NCI-H524 treated with DMSO at 0.1 percent for 48 hours (cell line): ENCODE measurements at regions not wholly inside any gene's neighbourhood (a gene's known extent, or its start where the extent isn't known, plus 50 kb on each side); places are given as distances from the start of the nearest gene placed in this dataset.
"Not testable (repeated sequence)": the region's sequence is repeated elsewhere in the genome, so short reads cannot be mapped to it uniquely, and the experiment has no call there.

Experiments used
- DNase-seq: peaks from one replicate; lab custom pipeline; 2025; lab: John Stamatoyannopoulos, UW

DNA sequence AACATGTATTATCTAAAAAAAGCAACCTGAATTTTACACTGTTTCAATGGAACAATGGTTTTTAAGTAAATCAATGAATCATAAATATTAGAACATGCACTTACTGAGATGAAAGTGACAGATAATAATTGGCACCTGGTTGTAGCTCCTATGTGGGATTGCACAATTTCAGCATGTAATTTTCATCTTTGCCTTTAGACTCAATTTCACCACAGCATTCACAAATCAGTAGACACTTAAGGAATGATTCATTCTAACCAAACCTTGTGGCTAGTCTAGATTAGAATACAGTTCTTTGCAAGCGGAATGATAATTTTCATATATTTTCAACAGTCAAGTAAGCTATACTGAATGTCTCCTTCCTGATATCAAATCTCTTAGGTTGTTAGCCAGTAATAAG is 853.4 kb downstream of the KCNT2 start:
- no peak for DNase-seq

- DNase-seq, result no peak
Measured at GRCh38 chr1:195754303-195754702, 853.9 kb downstream of the KCNT2 start.

- DNase-seq, result no peak
Measured at GRCh38 chr1:195748969-195749368, 859.3 kb downstream of the KCNT2 start.

DNA sequence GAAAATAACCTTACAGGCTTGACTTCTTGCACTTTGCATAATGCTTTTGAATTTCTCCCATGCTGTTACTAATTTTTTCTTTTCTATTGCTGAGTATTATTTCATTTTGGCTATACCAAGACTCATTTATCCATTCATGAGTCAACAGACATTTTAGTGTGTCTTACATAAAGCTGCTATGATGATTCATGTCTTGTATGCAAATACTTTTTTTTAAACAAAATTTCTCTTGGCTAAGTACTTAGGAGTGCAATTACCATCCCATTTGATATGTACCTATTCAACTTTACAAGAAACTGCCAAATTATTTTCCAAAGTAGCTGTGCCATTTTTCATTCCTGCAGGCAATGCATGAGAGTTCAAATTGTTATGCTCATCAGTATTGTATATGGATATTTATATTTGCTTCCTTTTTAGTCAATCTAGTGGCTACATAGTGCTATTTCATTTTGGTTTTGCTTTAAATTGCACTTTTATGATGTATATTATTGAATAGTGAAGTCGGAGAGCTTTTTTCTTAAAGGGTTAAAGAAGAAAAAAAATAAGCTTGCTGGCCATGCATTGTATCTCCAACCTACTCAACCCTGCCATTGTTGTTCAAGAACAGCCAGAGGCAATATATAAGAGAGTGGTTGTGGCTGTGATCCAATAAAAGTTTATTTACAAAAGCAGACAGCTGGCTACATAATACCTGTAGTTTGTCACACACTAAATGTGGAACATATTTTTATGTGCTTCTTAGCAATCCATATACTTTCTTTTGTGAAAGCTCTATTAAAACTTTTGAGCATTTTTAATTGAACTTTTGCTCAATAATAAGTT is 862.8 kb downstream of the KCNT2 start:
- DNase-seq, result no peak

DNA sequence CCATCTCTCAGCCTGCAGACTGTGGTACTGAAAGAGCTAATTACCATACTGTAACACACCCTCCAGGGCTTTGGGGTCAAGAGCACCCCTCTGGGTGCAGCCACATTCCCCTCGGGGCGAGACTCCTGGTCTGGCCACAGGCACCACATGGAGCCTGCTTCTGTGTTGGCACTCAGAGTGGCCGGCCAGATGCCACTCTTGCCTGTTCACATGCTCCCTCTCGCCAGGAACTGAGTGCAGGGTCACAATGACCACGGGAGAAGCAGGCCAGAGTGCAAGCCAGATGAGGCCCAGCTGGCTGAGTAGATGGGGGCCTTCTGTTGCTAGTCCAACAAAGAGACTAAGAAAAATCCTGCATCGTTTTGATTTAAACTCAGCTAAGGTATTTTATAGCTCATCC is 864.0 kb downstream of the KCNT2 start:
- no peak for DNase-seq

DNA sequence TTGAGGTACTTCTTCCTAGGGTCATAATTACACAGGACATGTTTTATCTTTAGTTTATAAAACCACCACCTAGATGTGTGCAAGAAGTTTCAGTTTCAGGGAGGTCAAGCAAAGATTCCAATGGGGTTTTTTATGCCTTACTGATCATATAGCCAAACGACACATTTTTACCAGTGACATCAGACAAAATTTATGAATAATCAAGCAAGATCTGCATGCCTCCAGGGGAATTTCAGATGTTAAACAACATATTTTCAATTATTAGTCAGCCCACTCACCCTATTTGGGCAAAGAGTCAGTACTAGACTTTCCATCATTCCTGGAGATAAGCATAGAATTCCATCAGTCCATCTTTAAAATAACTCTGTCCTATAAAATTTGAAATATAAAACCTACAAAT is 867.4 kb downstream of the KCNT2 start:
- no peak for DNase-seq

DNA sequence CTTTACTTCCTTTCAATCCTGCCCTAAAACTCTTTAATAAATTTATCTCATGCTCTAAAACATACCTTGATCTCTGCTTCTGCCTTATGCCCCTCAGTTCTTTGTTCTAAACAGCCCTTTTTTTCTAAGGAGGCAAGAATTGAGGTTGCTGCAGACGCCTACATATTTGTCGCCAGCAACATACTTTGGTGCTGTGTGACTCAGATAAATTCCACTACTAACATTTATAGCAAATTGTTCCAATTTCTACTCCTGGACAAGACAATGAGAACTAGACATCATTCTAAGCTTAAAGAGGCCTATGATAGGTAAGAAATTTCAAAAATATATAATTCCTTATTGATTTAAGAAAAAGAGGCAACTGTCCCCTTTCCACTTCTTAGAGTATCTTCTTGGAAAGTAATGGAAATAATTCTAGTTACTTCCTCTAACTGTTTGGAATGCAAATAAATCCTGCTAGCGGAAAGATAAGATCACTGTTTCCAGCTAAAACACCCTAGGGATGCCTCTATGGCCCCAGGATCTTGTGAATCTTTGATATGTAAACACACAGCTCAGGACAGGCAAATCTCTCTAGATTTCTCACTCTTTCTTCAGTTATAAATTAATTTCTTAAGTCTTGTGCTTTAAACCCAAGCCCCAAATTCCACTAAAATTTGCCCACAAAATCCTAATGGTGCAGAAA is 869.1 kb downstream of the KCNT2 start:
- no peak for DNase-seq

DNA sequence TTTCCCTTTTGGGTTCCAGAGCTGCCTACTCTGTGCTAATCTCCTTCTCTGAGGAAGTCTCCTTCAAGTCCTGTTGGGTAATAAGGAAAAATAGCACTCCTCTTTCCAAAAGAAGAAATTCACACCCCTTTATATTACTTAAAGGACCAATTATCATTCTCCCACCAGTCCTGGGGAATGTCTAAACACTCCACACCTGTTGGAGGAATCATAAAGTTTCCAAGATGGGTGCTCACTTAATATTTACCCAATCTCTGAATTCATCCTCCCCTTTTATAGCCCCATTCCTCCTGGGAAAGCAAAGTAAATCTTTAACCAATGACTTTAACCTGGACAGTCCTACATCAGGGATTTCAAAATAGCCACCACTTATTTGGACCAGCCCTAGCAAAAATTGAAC is 873.1 kb downstream of the KCNT2 start:
- DNase-seq, result no peak

- no peak for DNase-seq
Measured at GRCh38 chr1:195733826-195734225, 874.4 kb downstream of the KCNT2 start.

DNA sequence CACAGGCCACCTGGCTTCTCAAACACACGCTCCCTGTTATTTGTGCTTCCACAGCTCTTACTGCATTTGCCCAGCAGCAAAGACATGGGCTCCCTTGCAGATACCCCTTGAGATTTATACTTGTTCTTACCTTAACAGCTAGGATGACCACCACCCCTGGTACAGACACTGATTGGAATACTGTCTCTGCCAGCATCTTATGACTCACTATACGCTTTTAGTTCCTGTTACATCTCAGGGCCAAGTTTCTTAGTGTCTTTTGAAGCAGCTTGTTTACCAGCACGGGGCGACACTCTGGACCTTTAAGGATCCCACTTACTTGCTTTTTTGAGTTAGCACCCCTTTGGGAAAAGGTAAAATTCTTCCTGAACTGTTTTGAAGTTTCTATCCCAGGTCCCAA is 874.8 kb downstream of the KCNT2 start:
- no peak for DNase-seq

GRCh38 chr1:195731385-195731784 is 876.9 kb downstream of the KCNT2 start:
- no peak for DNase-seq

DNA sequence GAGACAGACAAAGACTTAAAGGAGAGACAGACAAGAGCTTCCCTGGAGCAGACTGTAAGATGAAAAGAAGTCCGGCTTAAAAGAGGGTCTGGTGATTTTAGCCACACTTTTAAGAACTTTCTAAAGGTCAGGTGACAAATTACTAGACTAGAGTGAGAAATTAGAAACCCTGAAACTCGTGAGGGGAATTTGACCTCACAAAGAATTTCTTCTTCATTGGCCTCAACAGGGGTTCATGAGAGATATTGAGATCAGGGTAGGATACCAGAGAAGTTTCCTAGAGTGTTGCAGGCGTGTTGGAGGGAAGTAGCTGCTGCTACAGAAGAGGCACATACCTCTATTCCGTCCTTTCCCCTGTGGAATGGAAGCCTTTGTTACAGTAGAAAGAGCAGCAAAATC is 884.4 kb downstream of the KCNT2 start:
- DNase-seq, result no peak

DNA sequence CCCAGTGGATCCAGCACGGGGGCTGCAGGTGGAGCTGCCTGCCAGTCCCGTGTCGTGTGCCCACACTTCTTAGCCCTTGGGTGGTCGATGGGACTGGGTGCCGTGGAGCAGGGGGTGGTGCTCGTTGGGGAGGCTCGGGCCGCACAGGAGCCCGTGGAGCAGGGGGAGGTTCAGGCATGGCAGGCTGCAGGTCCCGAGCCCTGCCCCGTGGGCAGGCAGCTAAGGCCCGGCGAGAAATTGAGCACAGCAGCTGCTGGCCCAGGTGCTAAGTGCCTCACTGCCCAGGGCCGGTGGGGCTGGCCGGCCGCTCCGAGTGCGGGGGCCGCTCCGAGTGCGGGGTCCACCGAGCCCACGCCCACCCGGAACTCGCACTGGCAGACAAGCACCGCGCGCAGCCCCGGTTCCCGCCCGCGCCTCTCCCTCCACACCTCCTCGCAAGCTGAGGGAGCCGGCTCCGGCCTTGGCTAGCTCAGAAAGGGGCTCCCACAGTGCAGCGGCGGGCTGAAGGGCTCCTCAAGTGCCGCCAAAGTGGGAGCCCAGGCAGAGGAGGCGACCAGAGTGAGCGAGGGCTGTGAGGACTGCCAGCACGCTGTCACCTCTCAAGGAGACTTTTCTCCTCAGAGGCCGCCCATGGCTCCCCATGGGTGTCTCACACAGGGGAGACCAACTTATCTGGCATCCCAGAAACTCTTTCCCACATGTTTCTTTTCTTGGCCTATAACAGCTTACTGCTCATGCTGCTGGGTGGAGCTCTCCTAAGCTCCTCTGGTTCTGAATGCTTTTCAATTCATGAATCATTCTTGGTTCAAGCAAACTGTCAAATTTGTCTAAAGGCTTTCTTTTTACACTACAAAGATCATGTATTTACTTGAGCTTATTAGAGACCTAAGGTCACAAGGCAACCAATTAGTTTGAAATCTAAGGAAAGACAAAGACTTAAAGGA is 885.1 kb downstream of the KCNT2 start:
- not testable (repeated sequence) for DNase-seq

DNA sequence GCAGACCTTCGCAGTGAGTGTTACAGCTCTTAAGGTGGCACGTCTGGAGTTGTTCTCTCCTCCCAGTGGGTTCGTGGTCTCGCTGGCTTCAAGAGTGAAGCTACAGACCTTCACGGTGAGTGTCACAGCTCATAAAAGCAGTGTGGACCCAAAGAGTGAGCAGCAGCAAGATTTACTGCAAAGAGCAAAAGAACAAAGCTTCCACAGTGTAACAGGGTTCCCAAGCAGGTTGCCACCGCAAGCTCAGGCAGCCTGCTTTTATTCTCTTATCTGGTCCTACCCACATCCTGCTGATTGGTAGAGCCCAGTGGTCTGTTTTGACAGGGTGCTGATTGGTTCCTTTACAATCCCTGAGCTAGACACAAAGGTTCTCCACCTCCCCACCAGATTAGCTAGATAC is 886.1 kb downstream of the KCNT2 start:
- DNase-seq, result not testable (repeated sequence)

DNA sequence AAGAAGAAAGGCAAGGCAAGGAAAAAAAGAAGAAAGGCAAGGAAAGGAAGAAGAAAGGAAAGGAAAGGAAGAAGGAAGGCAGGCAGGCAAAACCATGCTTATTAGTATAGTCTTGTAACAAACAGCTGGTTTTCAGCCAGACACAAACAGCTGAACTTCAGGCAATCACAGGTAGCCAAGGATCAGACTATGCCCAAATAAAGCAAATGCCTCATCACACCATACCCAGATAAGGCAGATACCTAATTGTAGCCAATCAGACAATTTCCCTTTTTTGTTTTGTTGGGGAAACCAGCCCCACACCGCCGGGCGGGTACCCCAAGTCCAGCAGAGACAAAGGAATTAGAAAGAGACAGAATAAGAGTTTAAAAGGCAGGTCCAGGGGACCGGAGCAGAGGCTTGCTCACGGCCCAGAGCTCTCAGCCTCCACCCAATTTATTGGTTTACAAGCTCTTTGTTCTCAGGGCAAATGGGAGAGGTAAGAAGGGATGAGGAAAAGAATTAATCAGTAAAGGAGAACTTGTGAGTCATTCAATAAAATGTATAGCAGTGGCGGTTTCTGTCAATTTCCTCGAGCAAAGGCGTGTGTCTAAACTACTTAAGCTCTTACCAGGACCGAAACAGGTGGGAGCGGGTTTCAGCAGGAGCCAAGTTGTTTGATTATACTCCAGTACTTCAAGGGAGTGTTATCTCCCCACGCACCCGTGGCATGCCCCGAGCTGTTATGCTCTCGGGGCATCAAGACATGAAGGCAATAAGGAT is 886.8 kb downstream of the KCNT2 start:
- DNase-seq, result no peak

- DNase-seq, result no peak
Measured at GRCh38 chr1:195717651-195718050, 890.6 kb downstream of the KCNT2 start.

DNA sequence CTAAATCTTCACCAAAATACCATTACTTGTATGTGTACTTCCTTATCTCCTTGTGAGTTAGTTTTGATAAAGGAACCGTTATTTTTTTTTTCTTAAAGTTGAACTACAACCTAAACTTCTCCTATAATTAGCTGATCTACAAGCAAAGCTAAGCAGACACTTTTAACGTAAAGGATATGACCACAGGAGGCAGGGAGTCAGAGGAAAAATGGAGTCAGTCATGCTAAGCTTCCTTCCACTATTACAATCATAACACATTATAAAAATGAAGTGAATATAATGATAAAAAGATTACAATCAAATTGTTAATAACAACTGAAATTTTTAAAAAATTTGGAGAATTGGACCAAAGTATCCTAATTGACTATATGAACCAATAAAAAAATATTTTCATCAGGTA is 892.6 kb downstream of the KCNT2 start:
- no peak for DNase-seq

GRCh38 chr1:195714248-195714647 is 894.0 kb downstream of the KCNT2 start:
- DNase-seq, result no peak

DNA sequence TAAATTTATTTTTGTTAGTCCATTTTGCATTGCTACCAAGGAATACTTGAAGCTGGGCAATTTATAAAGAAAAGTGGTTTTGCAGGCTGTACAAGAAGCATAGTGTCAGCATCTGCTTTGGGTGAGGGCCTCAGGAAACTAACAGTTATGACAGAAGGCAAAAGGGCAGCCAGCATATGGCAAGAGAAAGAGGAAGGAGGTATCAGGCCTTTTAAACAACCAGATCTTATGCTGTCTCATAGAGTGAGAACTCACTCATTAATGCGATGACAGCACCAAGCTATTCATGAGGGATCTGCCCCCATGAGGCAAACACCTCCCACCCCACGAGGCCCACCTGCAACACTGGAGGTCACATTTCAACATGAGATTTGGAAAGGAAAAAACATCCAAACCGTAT is 898.4 kb downstream of the KCNT2 start:
- no peak for DNase-seq

- DNase-seq, result no peak
Measured at GRCh38 chr1:195704028-195704427, 904.2 kb downstream of the KCNT2 start.

GRCh38 chr1:195701149-195701548 is 907.1 kb downstream of the KCNT2 start:
- no peak for DNase-seq

DNA sequence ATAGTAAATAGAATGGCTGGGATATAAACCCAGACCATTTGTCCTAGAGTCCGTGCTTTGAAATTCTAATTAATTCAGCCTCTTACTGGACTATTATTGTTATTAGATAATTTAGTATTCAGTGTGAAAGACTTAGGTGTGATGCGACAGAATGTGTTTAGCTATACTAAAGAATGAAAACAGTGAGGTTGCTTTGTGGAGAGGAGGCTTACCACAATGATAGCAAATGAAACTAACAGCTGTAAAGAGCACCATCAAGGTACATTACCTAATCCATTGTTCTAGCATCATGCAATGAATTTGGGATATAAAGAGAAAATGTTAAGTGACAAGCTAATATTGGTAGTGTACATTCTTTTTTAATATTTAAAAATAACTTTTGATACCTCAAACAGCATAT is 911.1 kb downstream of the KCNT2 start:
- DNase-seq, result no peak
